Neuron (in vitro differentiated cells): ENCODE measurements at regions not wholly inside any gene's neighbourhood (a gene's known extent, or its start where the extent isn't known, plus 50 kb on each side); places are given as distances from the start of the nearest gene placed in this dataset.

ENCODE experiments used
- H2AFZ ChIP-seq: one replicate; pipeline ENCODE4 v1.6.1; 2013; ENCODE audit warnings: low read depth, mild to moderate bottlenecking, inconsistent platforms, low read length, moderate library complexity
- H3K27me3 ChIP-seq: one replicate; pipeline ENCODE4 v1.6.1; 2013; ENCODE audit warnings: low read length; ENCODE audit not compliant: insufficient read depth
- H3K36me3 ChIP-seq: one replicate; pipeline ENCODE4 v1.6.1; 2013; ENCODE audit warnings: low read length; ENCODE audit not compliant: insufficient read depth
- H3K4me1 ChIP-seq: one replicate; pipeline ENCODE4 v1.6.1; 2013; ENCODE audit warnings: low read length; ENCODE audit not compliant: insufficient read depth
- H3K4me3 ChIP-seq: 2 replicates; pipeline ENCODE4 v1.5.1; 2013; ENCODE audit warnings: mild to moderate bottlenecking, low read length, moderate library complexity
- H3K9me3 ChIP-seq: one replicate; pipeline ENCODE4 v1.6.1; 2013; ENCODE audit warnings: low read length

DNA sequence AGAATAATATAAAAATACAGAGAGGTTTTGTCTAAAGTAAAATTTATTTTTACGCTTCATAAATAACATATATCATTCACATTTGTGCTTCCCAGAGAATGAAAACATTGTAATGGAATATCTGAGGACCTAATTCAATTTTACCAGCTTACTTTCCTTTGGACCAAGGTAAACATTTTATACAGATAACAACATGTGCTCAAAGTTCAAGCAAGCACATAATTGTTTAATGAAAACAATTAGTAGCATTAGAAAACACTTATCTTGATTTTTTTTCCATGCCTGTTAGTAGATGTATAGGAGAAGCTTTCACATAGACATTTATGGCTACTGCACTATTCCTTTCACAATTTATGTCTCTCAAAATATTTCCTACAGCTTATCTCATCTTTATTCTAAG is 400.0 kb downstream of the ZIC1 start:
- Histone ChIP-seq H3K9me3 (no peaks in the 10 kb centered on the region), H3K36me3 (no peaks in the 10 kb centered on the region), H3K4me3 (no peak overlapping the region), H2AFZ (no peak overlapping the region), H3K4me1 (no peaks in the 10 kb centered on the region), H3K27me3 (no peaks in the 10 kb centered on the region)

DNA sequence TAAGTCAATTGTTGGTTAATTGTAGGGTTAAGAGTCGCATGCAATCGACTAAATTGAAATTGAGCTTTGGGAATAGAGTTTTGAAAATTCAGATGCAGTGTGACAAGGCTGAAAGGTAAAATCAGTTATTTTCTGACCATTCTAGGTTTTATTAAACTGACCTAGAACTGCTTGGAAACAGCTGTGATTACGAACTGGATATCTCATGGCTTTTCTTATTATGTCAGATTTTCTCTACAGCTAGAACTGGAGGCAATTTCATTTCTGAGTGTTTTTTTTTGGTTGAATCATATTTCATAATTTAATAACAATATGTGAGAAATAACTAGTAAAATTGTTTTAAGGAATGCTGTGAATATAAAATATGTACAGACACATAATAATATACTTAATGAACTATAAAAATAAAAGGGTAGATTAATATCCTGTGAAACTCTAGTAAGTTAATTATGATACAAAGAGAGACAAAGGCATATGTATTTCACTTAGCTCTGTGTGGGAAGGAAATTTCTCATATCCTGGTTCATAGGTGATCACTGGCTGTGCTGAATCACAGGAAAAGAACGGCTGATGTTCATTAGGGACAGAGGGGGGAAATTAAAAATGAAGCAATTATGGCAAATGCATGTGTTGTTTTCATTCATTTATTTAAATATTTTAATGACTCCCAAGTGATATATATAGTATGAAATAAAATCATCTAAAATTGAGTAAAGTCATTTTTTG is 403.2 kb downstream of the ZIC1 start:
- no peaks in the 10 kb centered on the region for H3K36me3 ChIP-seq
- H2AFZ ChIP-seq, result no peak overlapping the region
- H3K27me3 ChIP-seq, result no peaks in the 10 kb centered on the region
- H3K9me3 ChIP-seq, result no peaks in the 10 kb centered on the region
- H3K4me3 ChIP-seq, result no peak overlapping the region
- H3K4me1 ChIP-seq, result no peaks in the 10 kb centered on the region

DNA sequence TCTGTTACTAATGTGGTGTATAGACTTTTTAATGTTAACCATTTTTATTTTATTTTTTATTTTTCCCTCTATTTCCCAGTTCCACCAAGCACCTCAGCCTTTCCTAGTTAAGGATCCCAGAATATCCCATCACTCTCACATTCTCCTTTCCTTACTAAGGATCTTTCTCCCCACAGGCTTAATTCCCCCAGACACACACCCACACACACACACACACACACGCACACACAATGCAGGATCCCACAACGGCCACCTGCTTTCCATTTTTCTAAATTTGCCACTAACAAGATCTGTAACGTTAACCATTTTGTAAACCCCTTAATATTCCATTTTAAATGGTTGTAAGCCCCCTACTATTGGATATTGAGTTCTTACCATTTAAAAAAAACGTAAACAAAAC is 404.1 kb downstream of the ZIC1 start:
- Histone ChIP-seq H3K4me1 (no peaks in the 10 kb centered on the region), H3K27me3 (no peaks in the 10 kb centered on the region), H3K9me3 (no peaks in the 10 kb centered on the region), H2AFZ (no peak overlapping the region), H3K36me3 (no peaks in the 10 kb centered on the region), H3K4me3 (no peak overlapping the region)

DNA sequence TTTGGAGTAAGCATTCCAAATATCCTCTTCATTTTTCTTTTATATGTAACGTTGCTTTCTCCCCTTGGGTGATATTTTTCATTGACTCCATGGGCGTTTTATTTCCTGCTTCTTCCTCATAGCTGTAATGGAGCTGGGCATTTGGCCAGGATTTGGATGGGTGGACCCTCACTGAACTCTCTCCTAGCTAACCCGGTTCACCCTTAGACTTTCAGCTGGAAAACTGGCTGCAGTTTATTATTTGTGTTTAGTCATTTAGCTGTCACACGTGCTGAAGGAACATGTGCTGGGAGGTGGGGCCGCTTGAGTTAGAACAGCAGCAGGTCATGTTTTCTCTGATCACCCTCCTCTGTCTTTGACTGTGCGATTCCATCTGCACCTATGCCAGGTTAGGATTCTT is 407.6 kb downstream of the ZIC1 start:
- Histone ChIP-seq H3K36me3 (no peaks in the 10 kb centered on the region), H3K27me3 (no peaks in the 10 kb centered on the region), H3K4me3 (no peak overlapping the region), H3K9me3 (no peaks in the 10 kb centered on the region), H3K4me1 (no peaks in the 10 kb centered on the region), H2AFZ (no peak overlapping the region)

DNA sequence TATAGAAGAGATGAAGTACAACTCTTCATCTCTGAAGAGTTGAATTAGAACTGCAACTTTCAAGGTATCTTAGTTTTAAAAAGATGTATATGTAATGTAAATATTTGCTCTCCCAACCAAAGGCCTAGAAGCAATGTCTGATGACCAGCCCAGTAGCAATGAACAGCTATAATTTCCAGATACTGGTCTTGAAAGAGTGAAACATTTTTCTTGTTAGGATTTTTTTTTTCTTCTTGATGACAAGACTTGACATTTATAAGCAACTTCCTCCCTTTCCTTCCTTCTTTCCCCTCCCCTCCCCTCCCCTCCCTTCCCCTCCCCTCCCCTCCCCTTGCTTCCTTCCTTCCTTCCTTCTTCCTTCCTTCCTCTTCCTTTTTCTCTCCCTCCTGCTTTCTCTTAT is 423.4 kb downstream of the ZIC1 start:
- Histone ChIP-seq H3K4me1 (no peaks in the 10 kb centered on the region), H3K9me3 (no peaks in the 10 kb centered on the region), H3K36me3 (no peaks in the 10 kb centered on the region), H3K4me3 (no peak overlapping the region), H3K27me3 (no peaks in the 10 kb centered on the region), H2AFZ (no peak overlapping the region)

DNA sequence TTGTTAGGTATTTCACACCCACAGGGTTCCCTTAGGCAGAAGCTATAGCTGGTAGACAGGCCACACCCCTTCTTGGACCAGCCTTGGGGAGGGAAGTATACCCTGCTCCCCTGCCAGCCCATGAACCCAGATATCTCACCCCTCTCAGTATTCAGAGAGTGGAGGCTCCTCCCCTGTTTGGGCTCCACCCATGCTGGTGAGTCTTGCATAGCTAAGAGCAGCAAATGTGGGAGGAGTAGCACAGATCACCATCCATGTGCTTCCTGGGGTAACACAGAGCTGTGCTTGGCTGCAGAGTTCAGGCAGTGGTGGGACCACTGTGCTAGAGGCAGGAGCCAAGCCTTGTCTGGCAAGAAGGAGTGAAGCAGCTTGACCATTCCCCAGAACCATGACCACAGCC is 427.2 kb downstream of the ZIC1 start:
- peaks cover 2% of the 10 kb centered on the region for H3K9me3 ChIP-seq
- H2AFZ ChIP-seq, result no peak overlapping the region
- H3K4me1 ChIP-seq, result no peaks in the 10 kb centered on the region
- no peaks in the 10 kb centered on the region for H3K27me3 ChIP-seq
- H3K36me3 ChIP-seq, result no peaks in the 10 kb centered on the region
- no peak overlapping the region for H3K4me3 ChIP-seq

DNA sequence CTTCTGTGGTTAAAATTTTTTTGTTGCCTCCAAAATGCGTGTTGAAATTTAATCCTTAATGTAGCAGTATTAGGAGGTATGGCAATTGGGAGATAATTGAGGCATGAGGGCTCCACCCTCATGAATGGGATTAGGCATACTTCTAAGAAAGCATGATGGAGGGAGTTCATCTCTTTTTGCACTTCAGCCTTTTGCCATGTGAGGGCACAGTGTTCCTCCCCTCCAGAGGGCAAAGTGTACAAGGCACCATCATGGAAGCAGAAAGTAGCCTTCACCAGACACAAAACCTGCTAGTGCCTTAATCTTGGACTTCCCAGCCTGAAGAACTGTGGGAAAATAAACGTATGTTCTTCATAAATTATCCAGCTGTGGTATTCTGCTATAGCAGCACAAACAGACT is 429.5 kb downstream of the ZIC1 start:
- Histone ChIP-seq H3K4me3 (no peak overlapping the region), H2AFZ (no peak overlapping the region), H3K9me3 (peaks cover 2% of the 10 kb centered on the region), H3K36me3 (no peaks in the 10 kb centered on the region), H3K27me3 (no peaks in the 10 kb centered on the region), H3K4me1 (peaks cover 2% of the 10 kb centered on the region)

DNA sequence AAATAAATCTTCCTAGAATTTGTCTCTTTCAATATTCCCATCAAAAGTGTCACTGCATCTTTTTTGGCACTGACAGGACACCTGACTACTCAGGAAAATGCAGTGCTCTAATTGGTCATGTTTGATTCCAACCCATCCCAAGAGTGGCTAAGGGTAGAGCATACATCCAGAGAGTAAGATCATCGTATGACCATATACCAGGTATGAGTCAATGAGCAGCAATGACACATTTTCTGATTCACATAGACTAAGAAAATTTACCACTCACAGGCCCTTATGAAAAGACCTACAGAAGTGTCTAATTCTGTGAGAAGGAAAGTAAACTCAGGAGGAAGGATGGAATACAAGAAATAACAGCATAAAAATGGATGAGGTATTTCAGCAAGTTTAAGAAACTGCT is 434.2 kb downstream of the ZIC1 start:
- H3K4me1 ChIP-seq, result peaks cover 9% of the 10 kb centered on the region
- H3K36me3 ChIP-seq, result no peaks in the 10 kb centered on the region
- peaks cover 2% of the 10 kb centered on the region for H3K9me3 ChIP-seq
- H2AFZ ChIP-seq, result no peak overlapping the region
- no peaks in the 10 kb centered on the region for H3K27me3 ChIP-seq
- H3K4me3 ChIP-seq, result no peak overlapping the region

DNA sequence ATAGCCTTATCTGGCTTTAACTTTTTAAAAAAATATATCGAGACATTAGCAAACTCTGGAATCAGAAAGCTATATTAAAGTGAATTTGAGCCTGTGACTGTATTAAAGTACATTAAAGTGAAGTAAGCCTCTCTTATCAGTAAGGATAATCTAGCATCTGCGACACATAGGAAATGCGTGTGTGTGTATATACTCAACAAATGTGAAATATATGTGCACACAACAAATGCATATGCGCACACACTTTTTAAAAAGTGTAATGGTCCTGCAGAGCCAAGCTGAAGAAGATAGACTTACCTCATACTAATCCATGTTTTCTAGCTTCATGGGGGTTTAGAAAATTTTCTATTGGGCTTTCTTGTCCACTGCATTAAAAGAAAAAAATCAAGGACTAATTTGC is 437.1 kb downstream of the ZIC1 start:
- Histone ChIP-seq H2AFZ (no peak overlapping the region), H3K4me1 (peaks cover 9% of the 10 kb centered on the region), H3K4me3 (no peak overlapping the region), H3K36me3 (no peaks in the 10 kb centered on the region), H3K9me3 (no peaks in the 10 kb centered on the region), H3K27me3 (no peaks in the 10 kb centered on the region)

DNA sequence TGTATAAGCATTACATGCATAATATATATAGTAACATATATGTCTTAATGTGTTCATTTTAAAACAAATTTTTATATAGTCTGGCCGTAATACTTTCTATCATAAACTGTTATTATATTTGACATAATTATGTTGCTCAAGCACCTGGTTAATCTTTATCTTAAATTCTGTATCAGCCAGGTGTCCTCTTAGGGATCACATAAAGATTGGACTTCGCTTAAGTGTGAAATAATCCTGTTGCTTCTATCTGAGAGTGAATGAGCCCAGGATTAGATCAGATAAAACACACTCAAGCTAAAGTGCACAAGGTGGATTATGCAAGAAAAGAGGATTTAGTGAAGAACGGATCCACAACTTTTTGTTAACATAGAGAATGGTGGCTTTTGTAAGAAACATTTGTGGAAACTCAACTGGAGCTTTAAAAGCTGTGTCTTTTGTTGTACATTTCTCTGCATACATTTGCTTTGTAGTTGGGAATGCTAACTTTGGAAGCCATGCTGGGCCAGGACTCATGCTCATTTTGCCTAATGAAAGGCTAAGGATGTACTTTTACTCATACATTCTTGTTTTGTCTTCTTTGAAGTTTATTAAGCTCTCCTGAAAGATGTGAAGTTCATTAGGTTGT is 437.8 kb downstream of the ZIC1 start:
- Histone ChIP-seq H3K36me3 (no peaks in the 10 kb centered on the region), H3K9me3 (no peaks in the 10 kb centered on the region), H3K4me1 (peaks cover 9% of the 10 kb centered on the region), H3K4me3 (no peak overlapping the region), H2AFZ (no peak overlapping the region), H3K27me3 (no peaks in the 10 kb centered on the region)

DNA sequence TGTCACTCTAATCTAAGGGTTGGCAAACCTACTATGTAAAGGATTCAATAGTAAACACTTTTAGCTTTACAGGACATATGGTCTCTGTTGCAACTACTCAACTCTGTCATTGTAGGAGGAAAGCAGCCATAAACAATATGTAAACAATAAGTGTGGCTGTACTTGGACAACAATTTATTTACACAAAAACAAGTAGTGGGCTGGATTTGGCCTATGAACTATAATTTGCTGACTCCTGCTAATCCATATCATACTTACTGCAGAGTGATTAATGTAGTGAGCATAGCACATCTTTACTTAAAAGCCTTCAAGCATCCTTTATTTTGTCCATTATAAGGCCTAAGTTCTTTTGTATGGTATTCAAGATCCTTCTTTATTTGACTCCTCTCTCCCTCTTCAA is 441.9 kb downstream of the ZIC1 start:
- H3K36me3 ChIP-seq, result no peaks in the 10 kb centered on the region
- peaks cover 7% of the 10 kb centered on the region for H3K4me1 ChIP-seq
- no peak overlapping the region for H3K4me3 ChIP-seq
- H2AFZ ChIP-seq, result no peak overlapping the region
- no peaks in the 10 kb centered on the region for H3K27me3 ChIP-seq
- no peaks in the 10 kb centered on the region for H3K9me3 ChIP-seq

DNA sequence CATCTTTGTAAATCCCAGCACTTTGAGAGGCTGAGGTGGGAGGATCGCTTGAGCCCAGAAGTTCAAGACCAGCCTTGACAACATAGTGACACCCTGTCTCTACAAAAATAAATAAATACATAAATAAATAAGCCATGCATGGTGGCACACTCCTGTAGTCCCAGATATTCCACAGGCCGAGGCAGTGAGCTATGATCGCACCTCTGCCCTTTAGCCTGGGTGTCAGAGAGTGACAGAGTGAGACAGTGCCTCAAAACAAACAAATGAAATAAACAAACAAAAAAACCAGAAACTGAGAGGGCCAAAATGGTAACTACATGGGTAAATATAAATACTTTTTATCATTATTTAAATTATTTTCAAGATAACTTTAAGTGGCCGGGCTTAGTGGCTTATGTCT is 445.4 kb downstream of the ZIC1 start:
- Histone ChIP-seq H3K4me1 (no peaks in the 10 kb centered on the region), H3K4me3 (no peak overlapping the region), H3K27me3 (no peaks in the 10 kb centered on the region), H3K36me3 (no peaks in the 10 kb centered on the region), H3K9me3 (no peaks in the 10 kb centered on the region), H2AFZ (no peak overlapping the region)

DNA sequence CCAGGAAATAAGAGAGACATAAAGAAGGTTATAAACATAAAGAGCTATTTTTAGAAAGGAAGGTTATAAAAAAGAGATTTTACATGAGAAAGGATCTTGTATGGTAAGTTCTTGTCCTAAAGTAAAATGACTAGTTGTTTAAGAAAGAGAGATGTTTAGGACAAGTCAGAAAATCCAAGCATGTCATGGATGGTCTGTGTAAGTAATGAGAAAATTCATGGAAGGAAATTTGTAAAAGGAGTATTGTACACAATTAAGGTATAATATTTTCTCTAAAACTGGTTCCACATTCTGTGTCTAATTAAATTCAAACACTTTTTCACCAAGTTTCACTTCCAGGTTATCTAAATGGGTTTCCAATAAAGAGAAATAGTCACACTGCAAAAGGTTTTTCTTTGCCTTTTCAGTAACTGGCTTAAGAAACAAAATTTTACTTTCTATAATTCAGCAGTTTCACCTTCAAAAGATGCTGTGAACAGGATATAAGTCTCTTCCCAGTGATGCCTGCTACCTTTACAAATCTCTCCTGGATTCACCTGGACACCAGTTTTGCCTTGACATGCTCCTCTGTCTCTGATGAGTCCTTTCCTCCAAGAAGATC is 455.7 kb downstream of the ZIC1 start:
- Histone ChIP-seq H3K4me1 (no peaks in the 10 kb centered on the region), H3K27me3 (no peaks in the 10 kb centered on the region), H2AFZ (no peak overlapping the region), H3K36me3 (no peaks in the 10 kb centered on the region), H3K4me3 (no peak overlapping the region), H3K9me3 (peaks cover 14% of the 10 kb centered on the region)
